ENCODE measurements at regions not wholly inside any gene's neighbourhood (a gene's known extent, or its start where the extent isn't known, plus 50 kb on each side); places are given as distances from the start of the nearest gene placed in this dataset.

DNA sequence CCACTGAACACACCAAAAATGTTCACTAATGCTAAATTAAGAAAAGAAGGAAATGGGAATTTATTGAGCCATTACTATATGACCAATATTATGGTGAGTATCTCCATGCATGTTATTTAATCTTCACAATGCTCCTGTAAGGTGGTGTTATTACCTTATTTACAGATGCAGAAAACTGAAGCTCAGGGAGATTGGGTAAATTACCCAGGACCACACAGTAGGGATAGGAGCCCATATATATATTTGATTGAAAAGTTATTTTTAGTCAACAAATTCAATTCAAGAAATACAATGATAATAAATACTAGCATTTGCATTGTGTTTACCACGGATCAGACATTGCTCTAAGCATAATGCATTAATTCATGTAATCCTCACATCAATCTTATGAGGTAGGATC is 202.2 kb upstream of the FBXO11 start:
- Histone ChIP-seq H3K4me2 (ENCODE audit: control insufficient read depth, extremely low read depth, insufficient read depth, low read depth, low read length) (no peak overlapping the region), H3K4me3 (ENCODE audit: control insufficient read depth in 2 of 3, extremely low read depth in 1 of 3, insufficient read depth in 2 of 3, low read depth in 1 of 3, low read length in 3 of 3) (no peak overlapping the region), H3K9me3 (ENCODE audit: control insufficient read depth, low read depth, low read length) (no peaks in the 10 kb centered on the region), H4K20me1 (ENCODE audit: control insufficient read depth, extremely low read depth, insufficient read depth, low read length) (no peaks in the 10 kb centered on the region), H3K9me1 (ENCODE audit: control insufficient read depth, extremely low read depth, insufficient read depth, low read length) (no peaks in the 10 kb centered on the region), H3K27ac (ENCODE audit: control insufficient read depth, insufficient read depth, low read length) (no peak overlapping the region), H3K27me3 (ENCODE audit: control insufficient read depth, extremely low read depth, insufficient read depth, low read length) (no peaks in the 10 kb centered on the region), H3K79me2 (ENCODE audit: control insufficient read depth, insufficient read depth, low read length) (no peaks in the 10 kb centered on the region), H3K4me1 (ENCODE audit: control insufficient read depth, extremely low read depth, insufficient read depth, low read length) (peaks cover 43% of the 10 kb centered on the region), H2AFZ (ENCODE audit: control insufficient read depth, low read length) (no peak overlapping the region), H3K36me3 (ENCODE audit: control insufficient read depth in 2 of 2, extremely low read depth in 1 of 2, insufficient read depth in 2 of 2, low read length in 2 of 2) (no peaks in the 10 kb centered on the region), H3K9ac (ENCODE audit: control insufficient read depth, extremely low read depth, insufficient read depth, low read length) (no peak overlapping the region)
- no peak for TF ChIP-seq EZH2 (IDR thresholded peaks at IDR 0.05; ENCODE audit: low read length)
- TF ChIP-seq, protein P1, sequence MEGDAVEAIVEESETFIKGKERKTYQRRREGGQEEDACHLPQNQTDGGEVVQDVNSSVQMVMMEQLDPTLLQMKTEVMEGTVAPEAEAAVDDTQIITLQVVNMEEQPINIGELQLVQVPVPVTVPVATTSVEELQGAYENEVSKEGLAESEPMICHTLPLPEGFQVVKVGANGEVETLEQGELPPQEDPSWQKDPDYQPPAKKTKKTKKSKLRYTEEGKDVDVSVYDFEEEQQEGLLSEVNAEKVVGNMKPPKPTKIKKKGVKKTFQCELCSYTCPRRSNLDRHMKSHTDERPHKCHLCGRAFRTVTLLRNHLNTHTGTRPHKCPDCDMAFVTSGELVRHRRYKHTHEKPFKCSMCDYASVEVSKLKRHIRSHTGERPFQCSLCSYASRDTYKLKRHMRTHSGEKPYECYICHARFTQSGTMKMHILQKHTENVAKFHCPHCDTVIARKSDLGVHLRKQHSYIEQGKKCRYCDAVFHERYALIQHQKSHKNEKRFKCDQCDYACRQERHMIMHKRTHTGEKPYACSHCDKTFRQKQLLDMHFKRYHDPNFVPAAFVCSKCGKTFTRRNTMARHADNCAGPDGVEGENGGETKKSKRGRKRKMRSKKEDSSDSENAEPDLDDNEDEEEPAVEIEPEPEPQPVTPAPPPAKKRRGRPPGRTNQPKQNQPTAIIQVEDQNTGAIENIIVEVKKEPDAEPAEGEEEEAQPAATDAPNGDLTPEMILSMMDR (optimal IDR thresholded peaks at IDR 0.05 in 1 of 3, IDR thresholded peaks at IDR 0.05 in 1 of 3, conservative IDR thresholded peaks at IDR 0.05 in 1 of 3; ENCODE audit: extremely low read depth in 1 of 3, insufficient read depth in 2 of 3, low read length in 3 of 3), result no peak
- FAIRE-seq (no peak), DNase-seq (ENCODE audit: low read depth, low spot score) (no peak)
- dilution Hi-C loops (cut with MboI; ENCODE audit: extremely low pct_ligation_motif_present, low sequenced_read_pairs), result no loop called here

DNA sequence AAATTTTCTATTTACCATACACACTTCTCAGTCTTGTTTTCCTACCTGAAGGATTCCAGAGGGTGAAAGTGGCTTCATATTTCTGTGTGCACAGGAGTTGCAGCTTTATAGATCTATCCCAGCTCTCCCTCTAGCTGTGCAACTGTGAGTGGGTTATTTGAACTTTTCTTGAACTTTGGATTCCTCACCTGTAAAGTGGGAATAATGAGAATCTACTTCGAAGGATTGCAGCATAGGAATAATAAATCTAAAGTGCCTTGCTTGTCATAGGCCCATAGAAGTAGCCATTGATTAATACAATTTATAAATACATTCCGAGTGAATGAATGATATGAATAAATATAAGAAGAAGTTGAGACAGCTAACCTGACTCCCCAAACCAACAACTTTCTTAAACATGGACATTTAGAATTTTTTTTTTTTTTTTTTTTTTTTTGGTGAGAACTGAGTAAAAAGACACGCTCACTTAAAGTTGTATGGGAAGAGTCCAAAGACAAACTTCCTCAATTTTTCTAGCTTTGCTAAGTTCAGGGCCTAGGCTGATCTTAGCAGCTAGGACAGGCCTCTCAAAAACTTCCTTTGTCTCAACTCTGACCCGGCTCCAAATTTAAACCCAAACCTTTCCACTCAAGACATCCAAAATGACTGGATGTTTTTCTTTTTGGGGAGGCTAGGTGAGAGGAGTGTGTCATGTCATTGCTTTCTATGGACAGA is 203.3 kb upstream of the FBXO11 start:
- FAIRE-seq (no peak), DNase-seq (ENCODE audit: low read depth, low spot score) (no peak)
- Histone ChIP-seq H3K27ac (ENCODE audit: control insufficient read depth, insufficient read depth, low read length) (no peak overlapping the region), H3K36me3 (ENCODE audit: control insufficient read depth in 2 of 2, extremely low read depth in 1 of 2, insufficient read depth in 2 of 2, low read length in 2 of 2) (no peaks in the 10 kb centered on the region), H3K4me2 (ENCODE audit: control insufficient read depth, extremely low read depth, insufficient read depth, low read depth, low read length) (no peak overlapping the region), H3K4me1 (ENCODE audit: control insufficient read depth, extremely low read depth, insufficient read depth, low read length) (peaks cover 53% of the 10 kb centered on the region), H3K79me2 (ENCODE audit: control insufficient read depth, insufficient read depth, low read length) (no peaks in the 10 kb centered on the region), H3K9me3 (ENCODE audit: control insufficient read depth, low read depth, low read length) (no peaks in the 10 kb centered on the region), H3K4me3 (ENCODE audit: control insufficient read depth in 2 of 3, extremely low read depth in 1 of 3, insufficient read depth in 2 of 3, low read depth in 1 of 3, low read length in 3 of 3) (no peak overlapping the region), H3K27me3 (ENCODE audit: control insufficient read depth, extremely low read depth, insufficient read depth, low read length) (no peaks in the 10 kb centered on the region), H3K9me1 (ENCODE audit: control insufficient read depth, extremely low read depth, insufficient read depth, low read length) (no peaks in the 10 kb centered on the region), H4K20me1 (ENCODE audit: control insufficient read depth, extremely low read depth, insufficient read depth, low read length) (no peaks in the 10 kb centered on the region), H3K9ac (ENCODE audit: control insufficient read depth, extremely low read depth, insufficient read depth, low read length) (no peak overlapping the region), H2AFZ (ENCODE audit: control insufficient read depth, low read length) (no peak overlapping the region)
- dilution Hi-C loops (cut with MboI; ENCODE audit: extremely low pct_ligation_motif_present, low sequenced_read_pairs), result no loop called here
- TF ChIP-seq, protein P1 (optimal IDR thresholded peaks at IDR 0.05 in 1 of 3, IDR thresholded peaks at IDR 0.05 in 1 of 3, conservative IDR thresholded peaks at IDR 0.05 in 1 of 3; ENCODE audit: extremely low read depth in 1 of 3, insufficient read depth in 2 of 3, low read length in 3 of 3), result no peak
- TF ChIP-seq EZH2 (IDR thresholded peaks at IDR 0.05; ENCODE audit: low read length), result no peak
